Heart left ventricle (tissue), 13 donors: ENCODE measurements at regions not wholly inside any gene's neighbourhood (a gene's known extent, or its start where the extent isn't known, plus 50 kb on each side); places are given as distances from the start of the nearest gene placed in this dataset.

ENCODE experiments used
- POLR2A ChIP-seq, 2 donors: fragments of 450-650 bp; IDR thresholded peaks; one replicate each; pipeline ENCODE4 v1.6.1; 2017; ENCODE audit warnings: antibody characterized with exemption in 2 of 2, mild to moderate bottlenecking in 2 of 2, moderate library complexity in 2 of 2
- TF ChIP-seq, protein P1 (sequence below), 12 donors: fragments of 200-600 bp; sonication (generic) in 4 of 12; IDR thresholded peaks; one replicate each; pipeline versions ENCODE4 v1.5.0 to v1.8.0; 2018 to 2022; ENCODE audit warnings: antibody characterized with exemption in 12 of 12, mild to moderate bottlenecking in 5 of 12
- donor health status: ischemic (EF 13 %, LVEDD 7.1; RV severe dilation, severe dysfunction).
- donor health status: DM: no; HTN: yes; CAD: no.
- donor health status: DM: no; HTN: no; CAD: no.
- donor health status: ischemic (EF 25% LVEDD 6.9; RV normal size, moderate dysfunction).
- donor health status: ischemic (EF 25% LVEDD 5.7; RV mildly dilated, moderate dysfunction).
- donor health status: ischemic (EF 35%, LVEDD 5.7; RV mildly dilated, moderate dysfunction).
- donor health status: nonischemic (EF 11% LVEDD 7.7; RV severe dilation, severe dysfunction).
- donor health status: DM: yes; HTN: yes; CAD: no.
- donor health status: PGD.
- donor health status: ischemic (EF 29% LVEDD 5.4; RV normal size, mild dysfunction).
- donor health status: nonischemic (EF 23%, LVEDD 6.1; RV moderate dilation, normal function).

- TF ChIP-seq POLR2A (IDR thresholded peaks at IDR 0.05) = no peak
- TF ChIP-seq, protein P1, sequence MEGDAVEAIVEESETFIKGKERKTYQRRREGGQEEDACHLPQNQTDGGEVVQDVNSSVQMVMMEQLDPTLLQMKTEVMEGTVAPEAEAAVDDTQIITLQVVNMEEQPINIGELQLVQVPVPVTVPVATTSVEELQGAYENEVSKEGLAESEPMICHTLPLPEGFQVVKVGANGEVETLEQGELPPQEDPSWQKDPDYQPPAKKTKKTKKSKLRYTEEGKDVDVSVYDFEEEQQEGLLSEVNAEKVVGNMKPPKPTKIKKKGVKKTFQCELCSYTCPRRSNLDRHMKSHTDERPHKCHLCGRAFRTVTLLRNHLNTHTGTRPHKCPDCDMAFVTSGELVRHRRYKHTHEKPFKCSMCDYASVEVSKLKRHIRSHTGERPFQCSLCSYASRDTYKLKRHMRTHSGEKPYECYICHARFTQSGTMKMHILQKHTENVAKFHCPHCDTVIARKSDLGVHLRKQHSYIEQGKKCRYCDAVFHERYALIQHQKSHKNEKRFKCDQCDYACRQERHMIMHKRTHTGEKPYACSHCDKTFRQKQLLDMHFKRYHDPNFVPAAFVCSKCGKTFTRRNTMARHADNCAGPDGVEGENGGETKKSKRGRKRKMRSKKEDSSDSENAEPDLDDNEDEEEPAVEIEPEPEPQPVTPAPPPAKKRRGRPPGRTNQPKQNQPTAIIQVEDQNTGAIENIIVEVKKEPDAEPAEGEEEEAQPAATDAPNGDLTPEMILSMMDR (IDR thresholded peaks at IDR 0.05) = no peak
Measured at GRCh38 chr15:66935688-66936087, 129.7 kb upstream of the SMAD3 start.
